EL (cell line): ENCODE measurements at regions not wholly inside any gene's neighbourhood (a gene's known extent, or its start where the extent isn't known, plus 50 kb on each side); places are given as distances from the start of the nearest gene placed in this dataset.
A peak's percentile ranks its signal among the peaks of the same experiment; 100 is the strongest.

Source experiments
- DNase-seq: peaks from one replicate; pipeline ENCODE4 v3.0.0-alpha.2; 2016

DNA sequence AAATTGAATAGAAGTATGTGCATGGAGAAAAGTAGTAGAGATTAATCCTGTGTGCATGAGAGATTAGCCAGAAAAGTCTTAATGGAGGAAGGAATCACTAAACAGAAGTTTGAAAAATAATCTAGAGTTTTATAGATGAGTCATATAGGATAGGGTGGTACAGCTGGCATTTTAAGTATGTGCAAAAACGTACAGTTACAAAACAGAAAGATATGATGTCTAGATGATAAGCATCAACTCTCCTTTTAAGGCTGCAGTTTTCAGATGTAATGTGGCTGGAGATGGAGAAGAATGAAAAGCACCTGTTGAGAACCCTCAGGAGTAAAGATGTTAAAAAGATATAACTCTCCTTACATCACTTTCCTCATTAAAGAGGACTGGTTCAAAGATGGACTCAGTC lies 271.3 kb downstream of the STK31 start:
- DNase-seq = peak; percentile 41

DNA sequence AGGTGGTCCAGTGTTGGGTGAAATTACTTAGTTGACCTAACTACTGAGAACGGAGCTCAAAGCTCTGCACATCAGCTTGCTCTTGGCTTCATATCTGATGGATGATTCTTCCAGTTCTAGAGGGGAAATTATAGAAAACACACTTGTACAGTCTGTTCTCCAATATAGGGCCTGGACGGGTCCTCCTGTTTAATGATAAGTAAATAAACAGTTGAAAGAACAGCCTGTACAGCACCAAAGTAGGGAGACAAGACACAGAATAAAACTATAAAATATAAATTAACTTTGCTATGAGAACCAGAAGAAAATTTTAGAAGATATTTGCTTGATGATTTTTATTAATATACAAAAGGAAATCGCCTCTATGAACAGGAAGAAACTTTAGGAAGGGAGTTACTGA lies 271.7 kb downstream of the STK31 start:
- no peak for DNase-seq

DNA sequence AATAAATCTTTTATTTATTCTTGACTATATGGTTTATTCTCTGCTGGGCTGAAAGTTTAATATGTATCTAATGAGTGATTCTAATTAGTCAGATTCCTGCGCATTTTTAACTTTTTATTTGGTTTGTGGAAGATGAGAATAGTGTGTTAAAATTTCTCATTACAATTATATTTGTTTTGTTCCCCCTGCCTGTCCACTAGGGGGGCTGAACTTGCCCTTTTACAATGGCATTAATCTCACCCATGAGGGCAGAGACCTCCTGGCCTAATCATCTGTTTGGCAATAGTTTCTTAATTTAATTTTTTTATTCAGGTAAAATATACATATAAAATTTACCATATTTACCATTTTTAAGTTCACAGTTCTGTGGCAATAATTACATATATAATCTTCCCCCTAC lies 278.5 kb upstream of the NPY start:
- DNase-seq = no peak

- DNase-seq = no peak
Observed at GRCh38 chr7:24010495-24010894, 273.5 kb upstream of the NPY start.

- DNase-seq = no peak
Observed at GRCh38 chr7:24017519-24017918, 266.5 kb upstream of the NPY start.

DNA sequence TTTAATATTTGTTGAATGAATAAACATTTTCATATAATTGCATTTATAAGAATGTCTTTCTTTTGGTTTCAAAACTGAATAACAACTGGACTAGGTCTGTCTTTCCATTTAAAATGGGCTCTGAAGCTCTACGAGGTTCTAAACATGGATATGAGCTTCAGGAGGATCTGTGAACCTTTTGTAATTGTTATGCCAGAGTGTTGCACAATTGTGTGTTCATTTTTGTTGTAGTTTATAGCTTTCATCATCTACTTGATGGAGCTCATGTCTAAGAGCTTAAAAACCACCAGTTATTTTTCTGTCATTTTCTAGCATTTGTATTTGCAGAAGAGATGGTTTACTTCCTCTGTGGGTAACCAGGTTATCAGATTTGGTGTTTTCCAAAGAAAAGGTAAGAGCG lies 265.7 kb upstream of the NPY start:
- no peak for DNase-seq

DNA sequence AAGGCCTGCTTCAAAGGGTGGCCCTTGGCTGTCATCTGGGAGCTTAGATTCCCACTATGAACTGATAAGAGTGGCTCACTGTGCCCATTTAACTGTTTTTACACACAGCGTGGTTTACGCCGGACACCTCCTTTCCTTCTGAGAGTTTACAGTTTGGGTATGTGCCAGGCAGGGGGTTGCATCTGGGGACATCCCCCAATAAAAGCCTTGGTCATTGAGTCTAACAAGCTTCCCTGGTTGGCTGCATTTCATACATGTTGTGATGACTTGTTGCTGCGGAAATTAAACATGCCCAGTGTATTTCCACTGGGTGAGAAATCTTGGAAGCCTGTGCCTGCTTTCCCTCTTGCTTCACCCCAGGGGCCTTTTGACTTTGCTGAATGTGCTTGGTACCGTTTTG lies 264.1 kb upstream of the NPY start:
- DNase-seq = no peak

GRCh38 chr7:24024276-24025068 lies 259.5 kb upstream of the NPY start:
- DNase-seq = peak; percentile 36

DNA sequence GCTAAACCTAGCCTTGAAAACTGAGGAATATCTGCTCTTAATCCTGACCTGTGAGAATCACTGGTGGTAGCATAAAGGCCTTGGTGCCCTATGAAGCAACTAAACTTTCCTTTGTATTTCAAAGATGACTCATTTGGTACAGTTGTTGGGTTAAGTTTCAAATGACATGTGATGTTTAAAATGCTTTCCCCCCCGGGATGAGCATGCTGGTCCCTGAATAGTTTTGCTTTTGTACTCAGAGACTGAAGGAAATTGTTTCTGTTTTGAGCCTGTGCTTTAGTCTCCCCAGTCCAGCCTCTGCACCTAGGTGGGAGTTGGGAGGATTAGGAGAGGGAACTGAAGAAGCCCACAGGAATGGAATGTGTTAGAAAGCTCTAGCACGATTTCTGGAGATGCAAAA lies 258.9 kb upstream of the NPY start:
- peak; percentile 58 for DNase-seq

DNA sequence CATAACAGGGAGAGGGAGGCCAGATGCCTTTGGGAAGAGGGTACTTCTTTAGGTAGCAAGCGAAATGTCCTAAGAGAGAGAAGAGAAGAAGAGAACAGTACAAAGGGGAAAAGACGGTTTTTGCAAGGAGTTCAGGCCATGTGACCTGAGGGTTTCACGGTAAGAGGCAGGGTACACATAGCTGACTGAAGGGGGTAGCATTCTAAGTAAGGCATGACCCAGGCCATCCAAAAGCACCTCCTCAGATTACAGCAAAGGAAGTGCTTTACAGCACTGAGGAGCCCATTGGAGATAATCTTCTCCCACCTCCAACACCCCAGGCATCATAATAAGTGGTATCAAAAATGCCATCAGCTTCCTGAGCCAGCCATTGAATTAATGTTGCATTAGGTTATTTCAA lies 258.2 kb upstream of the NPY start:
- no peak for DNase-seq

- DNase-seq = no peak
Observed at GRCh38 chr7:24026351-24026750, 257.6 kb upstream of the NPY start.

DNA sequence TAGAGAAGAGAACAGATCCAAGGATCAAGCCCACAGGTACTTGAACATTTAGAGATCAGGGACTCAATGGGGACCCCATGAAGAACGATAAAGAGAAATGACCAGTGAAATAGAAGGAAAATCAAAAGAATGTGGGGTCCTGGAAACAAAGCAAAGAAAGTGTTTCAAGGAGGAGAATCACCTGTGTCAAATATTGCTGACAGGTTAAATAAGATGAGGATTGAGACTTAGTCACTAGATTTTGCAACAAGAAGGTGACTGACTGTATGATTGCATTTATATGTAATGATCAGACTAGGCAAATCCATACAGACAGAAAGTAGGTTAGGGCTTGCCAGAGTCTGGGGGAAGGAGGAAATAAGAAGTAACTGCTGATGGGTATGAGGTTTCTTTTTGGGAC lies 254.9 kb upstream of the NPY start:
- no peak for DNase-seq

- DNase-seq = no peak
Observed at GRCh38 chr7:24034251-24034650, 249.7 kb upstream of the NPY start.

- no peak for DNase-seq
Observed at GRCh38 chr7:24035366-24036032, 248.5 kb upstream of the NPY start.

DNA sequence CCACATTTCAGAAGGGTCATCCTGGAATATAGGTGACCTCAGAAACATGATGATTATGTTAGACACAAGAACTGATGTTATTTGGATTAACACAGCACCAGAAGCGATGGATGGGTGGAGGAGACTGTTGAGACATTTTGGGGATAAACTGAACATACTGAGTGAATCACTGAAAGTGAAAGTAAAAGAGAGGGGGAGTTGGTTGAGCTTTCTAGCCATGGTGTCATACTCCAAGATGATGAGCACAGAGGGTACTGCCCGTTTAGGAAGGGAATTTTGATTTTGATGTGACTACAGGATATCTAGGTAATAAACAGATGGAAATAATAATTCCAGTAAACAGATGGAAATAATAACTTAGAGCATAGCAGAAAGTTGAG lies 248.0 kb upstream of the NPY start:
- peak; percentile 38 for DNase-seq

DNA sequence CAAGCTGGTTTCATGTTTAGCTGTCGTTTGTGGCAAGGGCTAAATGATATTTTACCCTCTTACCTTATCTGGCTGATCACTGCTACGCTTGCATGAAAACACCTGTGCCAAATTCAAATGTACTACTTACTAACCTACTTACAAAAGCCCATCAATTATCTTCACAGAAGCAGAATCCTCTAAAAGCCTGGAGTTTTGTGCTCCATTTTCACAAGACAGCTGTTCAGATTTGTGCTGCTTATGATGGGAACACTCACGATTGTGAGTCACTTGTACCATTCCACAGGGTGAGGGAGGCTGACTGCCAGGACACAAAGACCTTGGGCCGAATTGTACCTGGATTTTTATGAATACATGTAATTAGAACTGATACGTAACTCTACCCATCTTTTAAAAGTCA lies 245.0 kb upstream of the NPY start:
- DNase-seq = no peak

GRCh38 chr7:24039991-24040624 lies 243.9 kb upstream of the NPY start:
- DNase-seq = no peak

GRCh38 chr7:24042028-24042427 lies 242.0 kb upstream of the NPY start:
- no peak for DNase-seq

DNA sequence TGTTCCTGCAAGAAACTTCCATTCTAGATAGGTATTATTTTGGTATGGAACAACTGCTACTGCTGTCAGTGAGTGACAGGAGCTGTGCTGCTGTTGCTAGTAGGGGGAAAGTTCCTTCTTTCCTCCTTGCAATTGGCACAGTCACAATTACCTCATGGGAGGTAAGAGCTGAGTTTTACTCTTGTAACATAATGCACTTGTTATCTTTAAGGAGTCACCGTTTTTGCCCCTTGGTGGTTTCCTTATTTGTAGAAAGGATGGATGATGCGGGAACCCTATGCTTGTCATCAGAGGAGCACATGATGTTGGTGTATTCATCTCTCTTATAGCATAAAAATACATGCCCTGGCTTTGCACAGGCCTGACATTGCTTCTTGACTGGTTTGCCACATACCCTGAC lies 234.7 kb upstream of the NPY start:
- no peak for DNase-seq

DNA sequence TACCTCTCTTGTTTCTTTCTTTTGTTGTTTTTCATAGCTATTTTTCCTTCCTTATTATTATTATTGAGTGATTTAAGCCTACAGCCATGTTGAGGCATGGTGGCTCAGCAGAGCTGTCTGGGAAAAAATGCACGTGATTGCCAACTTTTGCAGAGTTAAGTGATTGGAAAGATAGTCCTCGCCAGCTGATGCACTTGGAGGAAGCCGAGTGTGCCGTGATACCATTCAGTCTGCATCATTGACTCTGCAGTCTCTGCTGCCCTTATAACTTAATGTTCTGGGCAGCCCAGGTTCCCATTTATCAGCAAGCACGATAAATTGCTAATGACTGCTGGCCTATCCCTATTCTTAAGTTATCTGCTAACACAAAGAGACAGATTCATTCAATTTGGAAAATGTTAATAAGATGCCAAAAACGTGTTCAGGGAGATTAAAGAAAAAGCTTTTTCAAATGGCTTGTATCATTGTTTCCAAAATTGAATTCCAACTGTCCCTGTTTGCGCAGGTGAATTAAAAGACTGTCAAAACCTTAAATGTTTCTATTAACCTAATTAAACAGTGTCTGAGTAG lies 232.9 kb upstream of the NPY start:
- DNase-seq = no peak

GRCh38 chr7:24051651-24052050 lies 232.3 kb upstream of the NPY start:
- no peak for DNase-seq

DNA sequence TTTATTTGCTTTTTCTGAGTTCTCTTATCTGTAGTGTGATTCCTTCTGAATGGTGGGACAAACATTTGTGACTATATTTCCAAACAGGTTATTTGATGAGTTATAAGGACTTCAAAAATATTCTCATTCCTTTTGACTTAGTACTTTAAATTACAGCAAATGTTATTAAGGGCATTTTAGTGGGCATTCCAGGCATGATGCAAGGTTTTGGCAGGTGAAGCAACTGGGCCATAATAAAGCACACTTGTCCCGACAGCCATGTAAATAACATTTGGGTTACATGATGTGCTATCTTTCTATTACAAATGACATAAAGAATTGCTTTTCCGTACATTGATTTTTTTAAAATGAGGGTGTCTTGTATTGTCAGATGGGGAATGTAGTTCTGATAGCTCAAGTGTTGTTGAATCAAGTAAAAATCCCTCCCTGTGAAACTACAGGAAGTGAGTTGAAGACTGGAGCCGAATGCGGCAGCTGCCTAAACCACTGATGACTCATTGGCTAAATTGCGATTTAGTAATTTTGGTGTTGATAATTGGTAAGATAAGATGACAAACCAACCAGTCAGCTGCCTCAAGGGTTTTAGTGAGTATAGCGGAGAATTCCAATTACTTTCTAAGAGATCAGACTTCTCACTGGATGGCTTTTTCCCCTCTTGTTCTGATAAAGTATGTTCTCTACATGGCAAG lies 231.3 kb upstream of the NPY start:
- DNase-seq = peak; percentile 94

DNA sequence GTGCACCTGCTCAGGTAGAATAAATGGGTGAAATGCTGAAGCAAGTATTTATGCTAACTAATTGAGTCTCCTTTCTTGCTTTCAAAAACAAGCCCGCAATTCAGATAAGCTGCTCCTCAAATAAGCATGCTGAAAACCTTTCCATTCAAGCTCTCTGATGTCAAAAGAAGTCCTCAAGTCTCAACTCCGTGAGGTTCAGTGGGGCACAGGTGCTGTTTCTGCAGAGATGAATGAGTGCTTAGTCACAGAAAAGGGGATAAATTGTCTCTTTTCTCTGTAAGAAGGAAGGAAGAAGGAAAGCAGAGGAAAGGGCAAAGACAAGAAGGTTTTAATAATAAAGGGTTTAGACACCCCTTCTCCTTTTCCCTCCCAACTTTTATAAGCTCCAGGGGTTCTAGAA lies 229.8 kb upstream of the NPY start:
- no peak for DNase-seq
